OCI-LY3 (cell line): ENCODE measurements at regions not wholly inside any gene's neighbourhood (a gene's known extent, or its start where the extent isn't known, plus 50 kb on each side); places are given as distances from the start of the nearest gene placed in this dataset.

Experiments
- H2AFZ ChIP-seq: fragments of 200-600, 300-600 bp; shearing (Covaris generic); 2 replicates; pipeline ENCODE4 v1.6.0; 2014; ENCODE audit warnings: antibody characterized with exemption, low read depth, low read length
- H3K27ac ChIP-seq: fragments of 200-600, 300-600 bp; sonication (generic); 2 replicates; pipeline ENCODE4 v1.5.1; 2014; ENCODE audit warnings: mild to moderate bottlenecking, low read length, moderate library complexity, mixed read lengths
- H3K27me3 ChIP-seq: fragments of 200-600, 300-600 bp; sonication (generic); 2 replicates; pipeline ENCODE4 v1.6.1; 2014; ENCODE audit warnings: low read depth, low read length, mixed read lengths
- H3K36me3 ChIP-seq: fragments of 200-600, 300-600 bp; sonication (generic); replicated peaks from 2 replicates; pipeline ENCODE3; 2014; ENCODE audit warnings: low read depth, low read length, mixed read lengths
- H3K4me1 ChIP-seq: fragments of 300-600, 200-600 bp; sonication (generic); 2 replicates; pipeline ENCODE4 v1.6.1; 2014; ENCODE audit warnings: low read length, mixed read lengths
- H3K4me2 ChIP-seq: fragments of 200-600, 300-600 bp; sonication (generic); 2 replicates; pipeline ENCODE4 v1.6.1; 2014; ENCODE audit warnings: low read length, mixed read lengths
- H3K4me3 ChIP-seq: fragments of 300-600, 200-600 bp; sonication (generic); 2 replicates; pipeline ENCODE4 v1.5.1; 2014; ENCODE audit warnings: antibody characterized with exemption, mild to moderate bottlenecking, low read length, moderate library complexity
- H3K79me2 ChIP-seq: fragments of 300-600, 200-600 bp; shearing (Covaris generic); 2 replicates; pipeline ENCODE4 v1.6.1; 2014; ENCODE audit warnings: mild to moderate bottlenecking, low read length, mixed read lengths
- H3K9ac ChIP-seq: fragments of 300-600, 200-600 bp; shearing (Covaris generic); 2 replicates; pipeline ENCODE4 v1.6.0; 2014; ENCODE audit warnings: mild to moderate bottlenecking, low read length, moderate library complexity
- H3K9me3 ChIP-seq: fragments of 200-600, 300-600 bp; shearing (Covaris generic); 2 replicates; pipeline ENCODE4 v1.6.1; 2014; ENCODE audit warnings: low read length, mixed read lengths; ENCODE audit not compliant: insufficient read depth
- H4K20me1 ChIP-seq: fragments of 200-600, 300-600 bp; sonication (generic); 2 replicates; pipeline ENCODE4 v1.6.1; 2016; ENCODE audit warnings: low read length, mixed read lengths; ENCODE audit not compliant: insufficient read depth
- CTCF ChIP-seq: fragments of 200-600, 300-600 bp; sonication (generic); IDR thresholded peaks from 2 replicates; pipeline ENCODE4 v1.5.1; 2014; ENCODE audit warnings: antibody characterized with exemption, low read length, low read depth
- EZH2phosphoT487 ChIP-seq: fragments of 200-600 bp; shearing (Covaris generic); IDR thresholded peaks from 2 replicates; pipeline ENCODE4 v1.6.1; 2018; ENCODE audit warnings: antibody characterized with exemption, mixed run types, low read depth

- Histone ChIP-seq H3K27me3 (peaks cover 11% of the 10 kb centered on the region; the same call in 1 of the 2 replicates), H2AFZ (no peak overlapping the region), H4K20me1 (no peaks in the 10 kb centered on the region), H3K79me2 (no peaks in the 10 kb centered on the region), H3K4me2 (no peak overlapping the region), H3K9ac (no peak overlapping the region), H3K9me3 (no peaks in the 10 kb centered on the region), H3K36me3 (no peaks in the 10 kb centered on the region), H3K4me3 (no peak overlapping the region), H3K27ac (no peak overlapping the region), H3K4me1 (no peaks in the 10 kb centered on the region)
- TF ChIP-seq EZH2phosphoT487 (no peak), CTCF (no peak)
These were observed 386.6 kb upstream of the SPRED2 start for GRCh38 chr2:65818873-65819451.

GRCh38 chr2:65813631-65814173, 381.3 kb upstream of the SPRED2 start:
- Histone ChIP-seq H3K4me1 (no peaks in the 10 kb centered on the region), H4K20me1 (no peaks in the 10 kb centered on the region), H3K27me3 (peaks cover 9% of the 10 kb centered on the region; the same call in 1 of the 2 replicates), H3K9ac (no peak overlapping the region), H3K4me3 (no peak overlapping the region), H3K79me2 (no peaks in the 10 kb centered on the region), H3K9me3 (no peaks in the 10 kb centered on the region), H3K4me2 (no peak overlapping the region), H3K27ac (no peak overlapping the region), H3K36me3 (no peaks in the 10 kb centered on the region), H2AFZ (no peak overlapping the region)
- TF ChIP-seq EZH2phosphoT487, result no peak
- TF ChIP-seq CTCF, result no peak

- peaks cover 1% of the 10 kb centered on the region; the same call in 1 of the 2 replicates for H3K27me3 ChIP-seq
- no peak overlapping the region for H3K27ac ChIP-seq
- no peak overlapping the region for H3K4me2 ChIP-seq
These were observed 380.5 kb upstream of the SPRED2 start for GRCh38 chr2:65812887-65813286.

GRCh38 chr2:65807942-65808341, 375.5 kb upstream of the SPRED2 start:
- no peaks in the 10 kb centered on the region for H3K4me1 ChIP-seq
- no peak overlapping the region for H3K27ac ChIP-seq
- H3K4me2 ChIP-seq, result no peak overlapping the region
- H3K36me3 ChIP-seq, result no peaks in the 10 kb centered on the region
- H3K9me3 ChIP-seq, result no peaks in the 10 kb centered on the region
- no peaks in the 10 kb centered on the region for H3K79me2 ChIP-seq
- no peak overlapping the region for H2AFZ ChIP-seq
- H3K4me3 ChIP-seq, result no peak overlapping the region
- TF ChIP-seq CTCF (no peak), EZH2phosphoT487 (no peak)
- no peak overlapping the region for H3K9ac ChIP-seq
- H3K27me3 ChIP-seq, result no peaks in the 10 kb centered on the region
- no peaks in the 10 kb centered on the region for H4K20me1 ChIP-seq

More at GRCh38 chr2:65812887-65813286, 380.5 kb upstream of the SPRED2 start:
- no peaks in the 10 kb centered on the region for H3K9me3 ChIP-seq
- H3K4me1 ChIP-seq, result no peaks in the 10 kb centered on the region
- H3K79me2 ChIP-seq, result no peaks in the 10 kb centered on the region
- no peaks in the 10 kb centered on the region for H4K20me1 ChIP-seq
- H2AFZ ChIP-seq, result no peak overlapping the region
- H3K9ac ChIP-seq, result no peak overlapping the region
- H3K36me3 ChIP-seq, result no peaks in the 10 kb centered on the region
- no peak overlapping the region for H3K4me3 ChIP-seq
- TF ChIP-seq EZH2phosphoT487, result no peak
- TF ChIP-seq CTCF, result no peak
